ENCODE measurements at regions not wholly inside any gene's neighbourhood (a gene's known extent, or its start where the extent isn't known, plus 50 kb on each side); places are given as distances from the start of the nearest gene placed in this dataset.
"Not testable (repeated sequence)": the region's sequence is repeated elsewhere in the genome, so short reads cannot be mapped to it uniquely, and the experiment has no call there.

DNA sequence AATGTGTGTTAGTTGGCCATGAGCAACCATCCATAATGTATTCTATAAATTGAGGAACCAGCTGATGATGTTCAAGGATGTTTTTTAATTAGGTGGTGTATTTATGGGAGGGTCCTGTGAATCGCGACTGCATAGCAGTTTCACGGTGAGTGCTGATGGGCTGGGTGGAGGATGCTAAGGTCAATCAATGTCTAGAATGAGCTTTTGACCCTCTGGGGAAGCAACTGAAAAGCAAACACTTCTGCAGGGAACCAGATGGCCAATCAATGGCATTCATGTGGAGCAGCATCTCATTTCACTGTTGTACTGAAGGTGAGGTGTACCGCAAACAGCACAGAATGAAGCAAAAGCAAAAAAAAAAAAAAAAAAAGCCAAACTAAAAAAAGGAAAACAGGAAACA, 676.1 kb upstream of the TMEM132C start:
- DNase-seq (ENCODE audit: insufficient read length, low spot score), result no peak
- no peak for FAIRE-seq
- no peak for TF ChIP-seq POLR2A (IDR thresholded peaks at IDR 0.05; ENCODE audit: low read depth, low read length)

DNA sequence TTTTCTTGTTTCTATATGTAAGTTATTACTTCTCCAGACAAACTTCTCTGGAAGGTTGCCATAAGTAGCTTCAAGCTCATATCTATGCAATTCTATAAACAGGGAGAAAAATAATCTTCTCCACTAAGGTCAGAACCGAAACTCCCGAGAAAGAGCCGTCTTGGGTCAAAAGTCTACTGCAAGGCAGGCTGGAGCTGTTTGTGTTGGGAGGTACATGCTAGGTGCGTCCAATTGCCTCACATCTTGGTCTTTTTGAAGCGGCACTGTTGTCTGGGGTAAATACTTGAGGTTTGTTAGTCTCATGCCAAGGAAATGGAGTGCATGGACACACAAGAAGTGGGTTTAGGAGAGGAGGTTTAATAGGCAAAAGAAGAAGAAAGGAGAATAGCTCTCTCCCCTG, 674.7 kb upstream of the TMEM132C start:
- FAIRE-seq, result no peak
- TF ChIP-seq POLR2A (IDR thresholded peaks at IDR 0.05; ENCODE audit: low read depth, low read length), result no peak
- no peak for DNase-seq (ENCODE audit: insufficient read length, low spot score)

DNA sequence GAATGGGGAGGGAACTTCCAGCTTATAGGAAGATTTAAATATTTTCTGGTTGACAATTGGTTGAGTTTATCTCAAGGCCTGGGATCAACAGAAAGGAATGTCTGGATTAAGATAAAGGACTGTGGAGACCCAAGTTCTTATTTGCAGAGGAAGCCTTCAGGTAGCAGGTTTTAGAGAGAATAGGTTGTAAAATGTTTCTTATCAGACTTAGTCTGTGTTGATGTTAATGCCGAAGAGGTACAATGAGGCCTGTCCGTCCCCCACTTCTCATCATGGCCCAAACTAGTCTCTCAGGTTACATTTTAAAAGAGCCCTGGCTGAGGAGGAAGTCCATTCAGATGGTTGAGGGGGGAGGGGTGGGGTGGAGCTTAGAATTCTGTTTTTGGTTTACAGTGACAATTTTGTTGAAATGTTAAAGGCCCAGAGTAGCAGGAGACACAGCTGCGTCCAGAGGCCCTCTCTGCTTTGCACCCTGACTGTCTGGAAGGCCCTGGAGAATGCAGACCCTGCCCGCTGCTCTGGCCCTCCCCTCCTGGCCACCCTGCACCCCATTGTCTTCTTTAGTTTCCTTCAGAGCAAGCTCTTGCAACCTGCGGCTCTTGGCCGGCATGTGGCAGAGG, 672.5 kb upstream of the TMEM132C start:
- DNase-seq (ENCODE audit: insufficient read length, low spot score) (no peak), FAIRE-seq (no peak)
- no peak for TF ChIP-seq POLR2A (IDR thresholded peaks at IDR 0.05; ENCODE audit: low read depth, low read length)

DNA sequence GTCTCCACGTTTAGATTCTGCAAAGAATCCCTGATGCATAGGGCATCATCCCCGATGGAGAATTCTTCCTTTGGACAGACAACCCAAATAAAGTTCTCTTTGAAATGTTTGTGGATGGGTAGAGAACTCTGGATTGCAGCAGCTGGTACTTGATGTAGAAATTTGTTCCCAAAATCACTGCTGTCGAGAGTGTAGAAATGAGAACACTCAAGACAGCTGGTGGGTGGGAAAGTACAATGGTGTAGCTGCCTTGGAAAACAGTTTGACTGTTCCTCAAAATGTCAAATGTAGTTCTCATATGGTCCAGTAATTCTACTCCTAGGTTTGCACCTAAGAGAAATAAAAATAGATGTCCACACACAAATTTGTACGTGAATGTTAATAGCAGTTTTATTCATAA, 671.5 kb upstream of the TMEM132C start:
- FAIRE-seq (no peak), DNase-seq (ENCODE audit: insufficient read length, low spot score) (no peak)
- no peak for TF ChIP-seq POLR2A (IDR thresholded peaks at IDR 0.05; ENCODE audit: low read depth, low read length)

DNA sequence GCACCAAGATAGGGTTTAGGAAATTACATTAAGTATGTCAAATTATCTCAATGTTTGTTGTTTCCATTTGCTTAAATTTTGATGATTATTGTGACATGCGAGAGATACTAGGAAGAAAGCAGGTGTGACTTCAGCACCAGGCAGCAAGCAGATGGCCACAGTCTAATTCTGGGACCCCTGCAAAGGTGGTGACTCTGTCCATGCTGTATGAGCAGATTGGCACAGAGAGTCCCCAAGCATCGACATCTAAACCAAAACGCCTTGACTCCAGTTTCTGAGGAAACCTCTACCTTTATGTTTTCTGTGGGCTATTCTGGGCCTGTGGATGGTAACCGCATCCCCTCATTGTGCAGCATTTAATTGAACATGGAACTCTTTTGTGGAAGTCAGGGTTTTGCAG, 670.1 kb upstream of the TMEM132C start:
- FAIRE-seq (no peak), DNase-seq (ENCODE audit: insufficient read length, low spot score) (no peak)
- no peak for TF ChIP-seq POLR2A (IDR thresholded peaks at IDR 0.05; ENCODE audit: low read depth, low read length)

DNA sequence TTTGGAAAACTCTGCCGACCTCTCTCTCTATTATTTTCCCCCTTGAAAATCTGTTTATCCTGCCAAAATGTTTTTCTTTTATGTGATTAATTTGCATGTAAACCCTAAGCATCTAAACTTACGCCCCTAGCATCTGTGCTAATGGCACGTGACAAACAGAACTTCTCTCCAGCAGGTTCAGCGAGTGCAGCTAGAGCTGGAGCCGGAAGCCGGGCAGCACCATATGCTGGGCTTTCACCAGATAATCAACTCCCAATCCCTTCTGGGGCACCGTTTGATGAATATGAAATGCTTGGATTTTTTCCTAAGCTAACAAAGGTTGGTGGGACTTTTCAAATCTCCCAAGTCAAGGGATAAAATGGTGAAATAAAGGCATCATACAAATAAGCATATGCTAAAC, 667.5 kb upstream of the TMEM132C start:
- no peak for TF ChIP-seq POLR2A (IDR thresholded peaks at IDR 0.05; ENCODE audit: low read depth, low read length)
- no peak for FAIRE-seq
- no peak for DNase-seq (ENCODE audit: insufficient read length, low spot score)

DNA sequence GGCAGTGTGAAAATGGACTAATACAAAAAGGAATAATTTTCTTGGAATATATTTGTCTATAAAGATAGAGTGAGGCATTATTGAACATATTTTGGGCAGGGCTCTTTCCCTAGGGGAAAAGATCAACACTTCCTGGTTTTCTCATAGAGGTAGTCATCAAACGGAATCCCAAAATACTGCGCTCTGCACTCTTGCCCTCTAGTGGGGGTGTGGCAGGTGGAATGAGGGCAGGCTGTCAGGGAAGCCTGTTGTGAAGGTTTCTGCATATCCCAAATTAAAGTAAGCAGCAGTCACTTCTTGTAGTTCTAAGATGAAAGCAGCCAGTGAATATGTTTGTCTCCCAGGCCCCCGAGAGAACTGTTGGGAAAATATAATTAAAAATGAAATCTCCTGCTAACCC, 666.8 kb upstream of the TMEM132C start:
- DNase-seq (ENCODE audit: insufficient read length, low spot score), result no peak
- no peak for TF ChIP-seq POLR2A (IDR thresholded peaks at IDR 0.05; ENCODE audit: low read depth, low read length)
- FAIRE-seq, result no peak

DNA sequence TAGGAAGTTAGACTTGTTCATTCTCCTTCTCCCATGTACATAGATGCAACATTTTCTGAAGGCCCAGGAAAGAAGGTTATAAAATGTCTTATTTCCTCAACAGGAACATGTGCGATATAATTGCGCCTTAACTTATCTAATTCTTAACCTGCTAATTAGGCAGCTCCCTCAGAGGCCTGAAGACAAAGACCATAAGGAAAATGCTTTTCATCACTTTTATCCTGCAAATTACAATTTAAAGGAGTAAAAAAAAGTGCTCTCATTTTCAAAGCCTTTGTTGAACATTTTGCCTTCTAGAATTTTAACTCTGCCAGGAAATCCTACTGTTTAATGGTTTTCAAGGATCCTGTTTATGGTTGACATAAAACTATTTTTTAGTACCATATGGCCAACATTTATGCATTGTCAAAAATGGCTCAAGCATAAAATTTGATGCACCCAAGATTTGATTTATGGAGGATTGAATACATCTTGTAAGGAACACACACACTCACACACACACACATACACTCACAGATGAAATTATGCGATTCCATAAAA, 660.4 kb upstream of the TMEM132C start:
- no peak for DNase-seq (ENCODE audit: insufficient read length, low spot score)
- FAIRE-seq, result no peak
- TF ChIP-seq POLR2A (IDR thresholded peaks at IDR 0.05; ENCODE audit: low read depth, low read length), result no peak

DNA sequence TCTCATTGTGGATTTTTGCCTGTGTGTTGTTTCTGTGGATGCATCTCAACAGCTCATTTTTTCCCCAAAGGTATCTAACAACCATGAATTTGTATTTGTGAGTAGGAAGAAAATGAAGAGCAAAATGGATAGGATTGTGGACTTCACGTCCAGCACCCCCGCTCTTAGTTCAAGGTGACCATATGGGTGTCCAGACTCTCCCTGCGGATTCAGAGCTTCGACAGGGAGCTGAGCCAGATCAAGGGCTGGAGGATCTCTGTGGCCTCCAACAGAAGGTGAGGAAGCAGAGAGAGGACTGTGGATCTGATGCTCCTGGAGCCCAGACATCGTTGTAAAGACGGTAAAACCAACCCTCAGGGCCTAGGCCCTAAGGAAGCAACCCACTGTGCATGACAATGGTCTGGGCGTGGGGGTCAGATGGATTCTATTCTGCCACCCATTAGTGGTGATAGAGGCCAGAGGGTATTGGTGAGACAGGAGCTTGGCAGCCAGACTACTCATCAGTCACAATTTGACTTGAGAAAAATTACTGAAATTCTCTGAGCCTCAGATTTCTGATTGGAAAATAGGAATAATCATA, 659.7 kb upstream of the TMEM132C start:
- no peak for TF ChIP-seq POLR2A (IDR thresholded peaks at IDR 0.05; ENCODE audit: low read depth, low read length)
- FAIRE-seq (no peak), DNase-seq (ENCODE audit: insufficient read length, low spot score) (no peak)

DNA sequence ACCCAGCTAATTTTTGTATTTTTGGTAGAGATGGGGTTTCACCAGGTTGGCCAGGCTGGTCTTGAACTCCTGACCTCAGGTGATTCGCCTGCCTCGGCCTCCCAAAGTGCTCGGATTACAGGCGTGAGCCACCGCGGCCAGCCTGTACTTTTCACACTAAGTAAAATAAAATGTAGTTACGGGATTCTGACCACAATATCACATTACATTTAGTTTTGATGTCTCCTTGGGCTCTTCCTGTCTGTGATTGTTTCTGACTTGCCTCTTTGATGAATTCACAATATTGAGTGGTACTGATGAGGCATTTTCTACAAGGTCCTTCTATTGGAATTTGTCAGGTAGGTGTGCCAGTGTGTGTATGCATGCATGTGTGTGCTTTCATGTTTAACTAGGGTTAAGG, 658.6 kb upstream of the TMEM132C start:
- not testable (repeated sequence) for DNase-seq (ENCODE audit: insufficient read length, low spot score); FAIRE-seq

DNA sequence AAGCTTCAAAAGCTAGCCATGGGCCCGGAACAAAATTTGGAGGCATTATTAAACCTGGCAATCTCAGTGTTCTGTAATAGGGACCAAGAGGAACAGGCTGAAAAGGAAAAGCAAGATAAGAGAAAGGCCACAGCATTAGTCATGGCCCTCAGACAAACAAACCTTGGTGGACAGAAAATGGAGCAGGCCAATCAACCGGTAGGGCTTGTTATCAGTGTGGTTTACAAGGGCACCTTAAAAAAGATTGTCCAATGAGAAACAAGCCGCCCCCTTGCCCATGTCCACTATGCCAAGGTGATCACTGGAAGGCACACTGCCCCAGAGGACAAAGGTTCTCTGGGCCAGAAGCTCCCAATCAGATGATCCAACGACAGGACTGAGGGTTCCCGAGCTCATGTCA, 653.9 kb upstream of the TMEM132C start:
- no peak for TF ChIP-seq POLR2A (IDR thresholded peaks at IDR 0.05; ENCODE audit: low read depth, low read length)
- FAIRE-seq (no peak), DNase-seq (ENCODE audit: insufficient read length, low spot score) (no peak)

DNA sequence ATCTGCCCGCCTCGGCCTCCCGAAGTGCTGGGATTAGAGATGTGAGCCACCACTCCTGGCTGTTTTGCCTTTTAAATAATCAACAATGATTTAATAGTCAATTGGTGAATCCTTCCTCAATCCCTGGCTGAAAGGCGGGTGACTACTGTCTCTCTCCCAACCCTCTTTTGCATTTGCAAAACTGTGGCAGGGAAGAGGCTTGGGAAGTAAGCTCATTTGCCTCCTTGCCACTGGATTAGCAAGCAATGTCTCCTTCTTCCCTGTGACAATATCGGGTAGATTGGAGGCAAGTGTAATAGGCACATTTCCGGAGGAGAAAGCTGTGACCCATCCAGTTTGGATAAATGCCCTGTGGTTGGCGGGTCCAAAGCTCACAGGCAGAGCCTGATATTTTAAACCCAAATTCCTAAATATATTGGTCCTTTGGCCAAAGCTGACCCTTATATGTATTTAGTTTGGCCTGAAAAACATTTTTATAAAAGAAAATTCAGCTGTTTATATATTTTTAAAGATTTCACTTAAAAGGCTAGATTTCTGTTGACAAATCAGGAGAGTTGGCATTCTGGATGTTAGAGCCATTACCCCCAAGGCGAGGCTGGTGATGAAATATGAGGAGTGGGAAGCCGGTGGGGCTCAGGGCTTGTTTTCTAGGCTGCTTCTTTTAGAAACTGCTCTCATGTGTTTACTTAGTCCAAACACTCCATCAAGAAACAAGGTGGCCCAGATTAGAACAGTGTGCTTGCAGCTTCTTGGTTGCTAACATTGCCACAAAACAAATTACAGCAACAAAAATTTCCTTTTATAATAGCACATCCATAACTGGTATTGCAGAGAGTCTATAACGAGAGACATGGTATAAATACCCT, 646.9 kb upstream of the TMEM132C start:
- no peak for TF ChIP-seq POLR2A (IDR thresholded peaks at IDR 0.05; ENCODE audit: low read depth, low read length)

DNA sequence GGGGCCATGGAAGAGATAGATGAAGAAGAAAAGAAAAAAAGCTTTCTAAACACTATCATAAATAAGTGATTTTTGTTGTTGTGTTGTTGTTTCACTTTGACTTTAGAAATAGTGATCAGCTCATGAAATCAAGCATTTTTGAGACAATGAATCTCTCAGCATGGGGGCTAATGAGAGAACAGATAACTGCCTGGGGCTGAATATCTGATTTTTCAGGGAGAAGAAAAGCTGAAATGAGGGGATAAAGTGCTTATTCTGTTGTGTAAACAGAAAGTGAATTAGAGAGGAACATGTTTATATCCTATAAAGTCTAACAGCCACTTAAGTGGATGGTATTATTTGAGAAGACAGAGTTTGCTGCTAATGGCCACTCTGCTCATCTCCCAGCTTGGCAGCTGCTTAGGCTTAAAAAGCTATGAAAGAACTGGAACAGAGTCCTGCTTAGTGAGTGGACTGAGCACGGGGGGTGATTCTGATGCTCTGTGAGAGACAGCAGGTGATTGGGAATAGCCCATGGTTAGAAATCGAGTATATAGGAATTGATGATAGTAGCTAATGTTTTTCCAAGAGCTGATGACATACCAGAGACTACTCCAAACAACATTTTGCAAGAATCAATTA, 646.1 kb upstream of the TMEM132C start:
- no peak for TF ChIP-seq POLR2A (IDR thresholded peaks at IDR 0.05; ENCODE audit: low read depth, low read length)
- FAIRE-seq (no peak), DNase-seq (ENCODE audit: insufficient read length, low spot score) (no peak)

More for the DNA sequence above, 646.9 kb upstream of the TMEM132C start:
- no peak for FAIRE-seq
- no peak for DNase-seq (ENCODE audit: insufficient read length, low spot score)

DNA sequence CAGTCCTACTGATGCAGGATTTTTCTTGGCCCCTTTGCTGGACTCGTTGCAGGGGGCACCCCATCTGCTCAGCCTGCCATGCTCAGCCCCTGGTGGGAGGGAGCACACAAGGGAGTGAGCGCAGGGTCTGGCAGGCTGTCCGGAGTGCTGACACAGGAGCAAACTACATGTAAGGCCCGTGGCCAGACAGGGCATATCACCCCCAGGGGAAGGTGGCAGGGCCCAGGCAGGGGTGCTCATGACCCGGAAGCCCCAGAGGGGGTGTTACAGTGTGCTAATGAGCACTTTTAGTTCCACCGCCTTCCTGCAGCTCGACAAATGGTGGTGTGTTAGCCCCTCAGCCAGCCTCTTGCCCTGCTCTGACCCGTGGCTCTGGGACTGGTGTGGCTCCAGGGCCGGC, 645.6 kb upstream of the TMEM132C start:
- FAIRE-seq, result no peak
- TF ChIP-seq POLR2A (IDR thresholded peaks at IDR 0.05; ENCODE audit: low read depth, low read length), result no peak

More for the DNA sequence above, 645.6 kb upstream of the TMEM132C start:
- DNase-seq (ENCODE audit: insufficient read length, low spot score), result no peak

Data from H54 (cell line).